NCI-H1105 (cell line): ENCODE measurements at regions not wholly inside any gene's neighbourhood (a gene's known extent, or its start where the extent isn't known, plus 50 kb on each side); places are given as distances from the start of the nearest gene placed in this dataset.
"Not testable (repeated sequence)": the region's sequence is repeated elsewhere in the genome, so short reads cannot be mapped to it uniquely, and the experiment has no call there.

Experiments used
- DNase-seq: peaks from one replicate; lab custom pipeline; 2025; lab: John Stamatoyannopoulos, UW

DNA sequence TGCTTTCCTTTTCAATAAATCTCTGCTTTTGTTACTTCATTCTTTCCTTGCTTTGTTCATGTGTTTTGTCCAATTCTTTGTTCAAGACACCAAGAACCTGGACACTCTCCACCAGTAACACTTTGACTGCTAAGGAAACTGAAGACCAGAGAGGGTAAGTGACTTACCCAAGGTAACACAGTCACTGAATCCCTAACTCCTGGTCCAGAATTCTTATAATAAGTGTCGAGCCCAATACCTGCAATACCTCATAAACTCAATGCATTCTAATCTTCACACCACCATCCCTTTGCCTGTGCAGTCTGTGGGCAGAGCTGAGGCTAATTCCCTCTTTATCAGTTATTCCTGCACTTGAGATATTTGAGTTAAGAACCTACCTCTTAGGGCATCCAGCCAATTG lies 237.8 kb downstream of the UACA start:
- DNase-seq, result no peak

DNA sequence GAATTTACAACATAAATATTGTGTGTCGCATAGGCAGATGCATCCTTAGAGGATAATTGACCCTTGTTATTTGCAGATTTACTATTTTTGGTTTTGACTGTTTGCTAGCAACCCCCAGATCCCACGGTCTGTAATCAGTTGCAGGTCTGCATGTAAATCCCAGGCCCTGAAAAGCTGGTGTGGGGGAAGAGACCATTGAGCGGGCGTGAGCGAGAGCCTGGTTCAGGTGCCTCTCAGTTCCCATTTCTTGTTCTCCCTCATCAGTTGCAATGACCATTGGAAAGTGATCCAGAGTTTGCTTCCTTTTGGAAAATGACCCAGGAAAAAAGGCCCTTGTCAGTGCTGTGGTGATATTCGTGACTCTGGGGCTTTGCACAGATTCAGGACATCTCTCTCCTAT lies 238.9 kb downstream of the UACA start:
- no peak for DNase-seq

DNA sequence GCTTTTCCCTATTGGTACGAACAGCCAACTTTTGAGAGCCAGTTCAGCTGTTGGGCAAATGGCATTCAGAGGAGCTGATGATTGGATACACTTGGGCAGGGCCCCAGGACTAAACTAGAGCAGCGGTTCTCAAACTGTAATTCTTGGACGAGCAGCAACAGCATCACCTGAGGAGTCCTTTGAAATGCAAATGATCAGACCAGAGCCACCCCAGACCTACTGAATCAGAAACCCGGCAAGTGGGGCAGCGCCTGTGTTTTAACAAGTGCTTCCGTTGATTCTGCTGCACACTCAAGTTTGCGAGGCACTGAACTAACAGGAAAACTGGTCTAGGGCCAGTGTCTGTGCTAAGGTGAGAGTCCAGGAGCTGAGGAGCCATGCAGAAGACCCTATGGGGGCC lies 239.7 kb downstream of the UACA start:
- DNase-seq, result no peak

- no peak for DNase-seq
Measured at GRCh38 chr15:70523192-70523591, 240.2 kb downstream of the UACA start.

DNA sequence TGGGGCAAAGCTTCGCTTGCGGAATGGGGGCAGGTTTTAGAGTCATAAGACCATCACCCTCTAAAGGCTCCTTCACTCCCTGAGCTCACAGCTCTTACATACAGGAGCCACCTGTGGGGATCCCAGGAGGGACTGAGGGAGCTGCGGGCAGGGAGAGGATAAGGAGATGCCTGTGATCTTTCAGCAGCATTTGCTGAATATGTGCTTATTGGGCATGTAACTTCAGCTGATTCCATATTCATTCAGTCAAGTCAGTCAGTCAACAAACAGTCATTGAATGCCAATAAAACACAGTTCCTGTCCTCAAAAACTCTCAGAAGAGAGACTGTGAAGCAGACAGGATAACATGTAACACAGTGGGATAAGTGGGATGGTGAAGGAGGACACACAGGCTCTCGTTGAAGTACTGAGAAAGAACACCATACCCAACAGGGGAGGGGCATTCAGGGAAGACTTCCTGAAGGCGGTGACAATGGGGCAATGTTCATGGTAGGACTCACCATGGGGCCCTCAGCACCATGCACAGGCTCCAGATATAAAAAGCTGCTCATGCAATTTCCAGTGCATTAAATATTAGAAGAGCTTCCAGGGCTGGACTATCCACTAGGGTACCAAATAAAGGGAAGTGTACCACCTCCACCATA lies 240.9 kb downstream of the UACA start:
- DNase-seq, result no peak

DNA sequence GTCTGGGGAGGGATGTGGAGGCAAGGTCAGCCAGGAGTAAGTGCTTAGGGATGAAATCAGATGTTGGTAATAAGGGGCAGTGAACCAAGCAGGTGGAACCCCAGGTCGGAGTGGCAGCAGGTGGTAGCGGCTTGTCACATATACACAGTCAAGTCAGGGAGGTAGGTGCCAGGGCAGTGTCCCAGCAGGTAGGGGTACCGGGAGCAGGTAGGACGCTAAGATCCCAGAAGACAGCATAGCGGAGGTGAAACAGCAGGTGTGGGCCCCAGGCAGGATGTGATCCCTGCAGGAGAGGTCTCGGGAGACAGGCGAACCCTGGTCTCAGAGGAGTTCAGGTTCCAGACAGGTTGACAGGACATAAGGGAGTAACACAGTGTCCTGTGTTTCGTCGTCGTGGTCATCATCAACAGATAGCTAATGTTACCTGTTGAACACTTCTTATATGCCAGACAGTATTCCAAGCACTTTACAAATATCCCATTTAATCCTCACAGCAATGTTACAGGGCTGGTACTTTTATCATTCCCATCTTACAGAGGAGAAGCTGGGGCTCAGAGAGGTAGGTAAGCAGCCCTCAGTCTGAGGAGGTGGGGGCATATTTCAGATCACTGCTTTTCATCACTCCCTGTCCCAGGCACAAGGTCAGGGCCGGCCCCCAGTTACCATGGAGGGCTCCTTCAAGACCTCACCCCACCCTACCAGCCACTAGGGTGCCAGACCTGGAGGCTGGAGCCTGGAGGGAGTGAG lies 241.6 kb downstream of the UACA start:
- no peak for DNase-seq

- no peak for DNase-seq
Measured at GRCh38 chr15:70519616-70520015, 243.7 kb downstream of the UACA start.

DNA sequence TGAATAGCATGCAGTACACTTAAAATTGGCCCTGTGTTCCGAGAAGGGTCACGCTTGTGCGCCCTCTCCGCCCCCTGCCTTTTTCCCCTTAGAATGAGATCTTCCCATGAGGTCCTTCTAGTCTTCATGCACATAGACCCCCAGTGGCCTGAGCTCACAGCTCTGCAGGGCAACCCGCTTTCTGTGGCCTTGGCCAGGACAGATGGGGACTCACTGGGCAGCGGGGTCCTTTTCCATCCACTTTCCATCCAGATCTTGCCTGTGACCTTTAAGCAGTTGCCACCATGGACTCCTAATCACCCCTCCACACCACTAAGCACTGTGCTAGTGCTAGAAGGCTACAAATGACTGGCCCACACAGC lies 244.4 kb downstream of the UACA start:
- DNase-seq, result no peak

DNA sequence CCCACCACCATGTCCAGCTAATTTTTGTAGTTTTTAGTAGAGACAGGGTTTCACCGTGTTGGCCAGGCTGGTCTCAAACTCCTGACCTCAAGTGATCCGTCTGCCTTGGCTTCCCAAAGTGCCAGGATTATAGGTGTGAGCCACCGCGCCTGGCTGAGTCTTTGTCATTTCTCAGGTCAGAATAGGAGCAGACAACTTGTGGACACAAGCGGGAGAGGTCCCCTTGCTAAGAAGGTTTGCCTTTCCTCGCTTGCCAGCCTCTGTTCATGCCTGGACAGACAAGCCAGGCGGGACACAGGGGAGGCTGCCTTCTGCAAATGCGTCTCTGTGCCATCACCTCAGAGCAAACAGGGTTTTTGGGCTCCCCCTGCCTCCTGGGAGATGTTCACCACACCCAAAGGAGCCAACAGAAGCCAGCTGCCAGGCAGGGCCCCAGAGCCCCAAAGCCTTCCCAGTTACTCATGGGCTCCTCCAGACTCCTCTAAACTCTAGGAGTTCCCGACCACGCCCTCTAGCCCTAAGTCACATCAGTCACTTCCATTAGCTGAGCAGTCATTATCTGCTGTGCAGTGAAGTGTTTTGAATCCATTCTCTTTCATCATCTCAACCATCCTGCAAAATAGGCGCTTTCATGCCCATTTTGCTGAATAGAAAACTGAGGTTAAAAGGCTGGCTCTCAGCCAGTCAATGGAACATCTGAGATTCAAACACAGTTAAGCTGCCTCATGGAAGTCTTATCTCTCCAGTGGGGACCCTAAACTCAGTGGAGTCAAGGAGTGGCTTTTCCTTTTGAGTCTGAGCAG lies 245.0 kb downstream of the UACA start:
- no peak for DNase-seq

DNA sequence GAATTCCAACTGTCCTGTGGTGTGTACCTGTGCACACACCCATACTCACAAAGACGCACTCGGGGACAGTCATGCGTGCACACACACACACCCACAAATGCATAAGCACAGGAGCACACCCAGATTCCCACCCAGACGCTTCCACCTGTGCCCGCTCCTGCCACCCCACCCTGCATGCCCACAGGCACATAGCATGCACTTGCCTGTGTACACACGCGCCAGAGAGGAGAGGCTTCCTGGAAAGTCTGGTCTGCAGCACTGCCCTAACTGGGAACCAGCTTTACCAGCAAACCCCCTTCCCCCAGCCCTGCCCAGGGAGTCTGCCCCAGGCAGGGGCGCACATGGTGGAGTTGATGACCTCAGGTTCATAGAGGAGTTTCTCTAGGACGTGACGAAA lies 246.2 kb downstream of the UACA start:
- DNase-seq, result no peak

DNA sequence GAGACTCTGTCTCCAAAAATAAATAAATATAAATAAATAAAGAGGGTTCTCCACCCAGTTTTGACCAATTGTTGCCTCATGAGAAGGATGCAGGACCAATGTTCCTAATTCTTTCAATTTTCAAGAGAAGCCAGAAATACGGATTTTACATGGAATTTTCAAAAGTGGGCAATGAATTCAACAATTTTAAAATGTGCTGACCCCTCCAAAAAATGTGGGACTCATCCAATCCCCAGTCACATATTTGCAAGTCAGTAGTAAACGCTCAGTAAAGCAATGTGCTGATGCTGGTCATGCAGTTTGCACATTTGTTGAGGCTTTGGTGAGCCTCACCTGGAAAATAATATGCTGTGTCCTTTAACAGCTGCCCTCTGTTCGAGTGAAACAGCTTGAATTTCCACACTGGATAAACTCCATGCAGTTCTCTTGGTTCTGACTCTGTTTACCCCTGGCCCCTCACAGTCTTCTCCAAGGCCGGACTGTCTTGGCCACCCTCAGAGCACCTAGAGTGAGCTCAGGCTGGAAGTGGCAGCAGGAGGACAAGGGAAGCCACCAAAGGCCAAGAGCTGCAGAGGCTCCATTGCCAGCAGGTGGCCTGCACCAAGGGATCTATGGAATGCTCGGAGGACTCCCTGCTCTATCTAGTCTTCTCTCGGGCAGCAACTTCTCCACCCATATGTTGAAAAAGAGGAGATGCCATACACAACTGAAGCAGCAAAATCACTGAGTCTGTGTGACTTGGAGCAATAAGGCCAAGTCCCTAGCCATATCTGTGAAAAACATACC lies 246.8 kb downstream of the UACA start:
- DNase-seq, result no peak

DNA sequence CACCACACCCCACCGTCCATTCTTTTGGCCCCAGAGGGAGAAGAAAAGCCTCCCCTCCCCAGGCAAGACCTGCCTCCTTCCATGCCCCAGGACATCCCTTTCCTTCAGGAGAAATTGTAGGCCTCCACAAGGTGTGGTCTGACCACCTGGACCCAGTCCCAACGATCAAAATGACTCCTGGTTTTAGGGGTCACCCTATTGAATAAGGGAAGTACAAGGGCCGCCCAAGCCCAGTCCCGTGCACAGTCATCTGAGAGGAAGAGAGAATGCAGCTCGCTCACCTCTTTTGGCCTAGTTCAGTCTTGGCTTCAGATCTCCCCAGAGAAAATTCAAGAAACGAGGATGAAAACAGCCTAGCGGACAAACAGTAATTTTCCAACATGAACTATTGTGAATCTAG lies 249.1 kb downstream of the UACA start:
- DNase-seq, result no peak

- DNase-seq, result no peak
Measured at GRCh38 chr15:70513819-70514218, 249.5 kb downstream of the UACA start.

DNA sequence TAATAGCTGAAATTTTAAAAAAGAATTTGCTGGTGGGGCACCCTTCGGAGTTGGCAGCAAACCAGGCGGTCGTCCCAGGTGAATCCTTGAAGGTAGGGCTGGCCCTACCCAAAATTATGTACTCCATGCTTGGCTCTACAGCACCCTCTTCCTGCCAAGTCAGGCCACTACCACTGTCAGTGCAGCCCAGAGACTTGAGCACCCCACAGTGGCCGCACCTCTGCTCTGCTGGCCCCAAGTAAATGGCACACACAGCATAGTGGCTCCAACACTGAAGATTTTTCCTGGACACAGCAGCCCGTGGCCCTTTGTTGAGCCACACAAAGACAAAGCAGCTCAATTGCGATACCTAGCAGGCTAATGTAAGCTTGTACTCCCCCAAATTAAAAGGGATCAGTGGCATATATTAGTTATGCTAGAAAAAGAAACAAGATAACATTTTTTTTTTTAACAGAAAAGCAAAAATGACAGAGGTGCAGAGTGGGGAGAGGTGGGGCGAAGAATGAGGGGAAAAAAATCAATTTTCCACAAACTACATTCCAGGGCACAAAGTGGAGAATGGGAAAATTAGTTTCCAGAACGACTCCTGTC lies 250.5 kb downstream of the UACA start:
- no peak for DNase-seq

- not testable (repeated sequence) for DNase-seq
Measured at GRCh38 chr15:70511972-70512587, 251.3 kb downstream of the UACA start.

DNA sequence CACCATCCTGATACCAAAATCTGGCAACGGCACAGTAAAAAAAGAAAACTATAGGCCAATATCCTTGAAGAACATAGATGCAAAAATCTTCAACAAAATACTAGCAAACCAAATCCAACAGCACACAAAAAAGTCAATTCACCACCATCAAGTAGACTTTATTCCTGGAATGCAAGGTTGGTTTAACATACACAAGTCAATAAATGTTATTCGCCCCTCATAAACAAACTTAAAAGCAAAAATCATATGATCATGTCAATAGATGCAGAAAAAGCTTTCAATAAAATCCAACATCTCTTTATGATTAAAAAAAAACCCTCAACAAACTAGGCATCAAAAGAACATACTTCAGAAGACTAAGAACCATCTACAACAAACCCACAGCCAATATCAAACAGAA lies 252.9 kb downstream of the UACA start:
- no peak for DNase-seq

DNA sequence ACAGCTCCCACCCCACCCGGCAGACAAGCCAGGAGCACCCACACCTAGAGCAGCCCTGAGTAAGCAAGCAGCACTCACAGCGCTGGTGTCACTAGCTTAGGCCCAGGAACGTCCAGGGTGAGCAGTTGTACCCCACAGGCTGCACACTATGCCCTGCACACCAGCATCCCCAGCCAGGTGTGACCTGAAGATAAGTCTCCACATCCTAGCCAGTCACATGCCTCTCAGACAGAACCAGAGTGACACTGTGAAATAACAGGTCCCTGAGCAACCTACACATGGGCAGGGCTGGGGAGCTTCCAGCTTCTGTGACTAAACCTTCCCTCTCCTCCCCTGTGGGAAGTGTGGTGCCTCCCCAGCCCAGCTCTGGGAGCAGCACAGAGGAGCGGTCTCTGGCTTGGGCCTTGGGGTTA lies 253.6 kb downstream of the UACA start:
- DNase-seq, result no peak

GRCh38 chr15:70509282-70509662 lies 254.1 kb downstream of the UACA start:
- no peak for DNase-seq

GRCh38 chr15:70508561-70509281 lies 254.6 kb downstream of the UACA start:
- DNase-seq, result no peak

GRCh38 chr15:70507772-70508371 lies 255.5 kb downstream of the UACA start:
- DNase-seq, result no peak
